A673 (cell line): ENCODE measurements at regions not wholly inside any gene's neighbourhood (a gene's known extent, or its start where the extent isn't known, plus 50 kb on each side); places are given as distances from the start of the nearest gene placed in this dataset.

Experiments
- BruUV-seq: library from RNA; stranded (reverse); fragments of 400-500 nt; replicated peaks from 2 replicates; lab custom pipeline; 2021; lab: Mats Ljungman, UMichigan
- CTCF ChIA-PET: fragments of 300-600 bp; sonication (Branson Sonifier 250); formaldehyde crosslinking; loops from one replicate; lab custom pipeline; 2022; ENCODE audit warnings: antibody characterized with exemption; lab: Charles Lee
- POLR2A ChIA-PET: fragments of 300-600 bp; sonication (Branson Sonifier 250); formaldehyde crosslinking; loops from one replicate; lab custom pipeline; 2022; ENCODE audit warnings: antibody characterized with exemption; ENCODE audit not compliant: low non-redundant PET; lab: Charles Lee
- DNase-seq: peaks from one replicate; pipeline ENCODE4 v3.0.0-alpha.2; 2015; ENCODE audit warnings: low spot score
- H3K27ac ChIP-seq: fragments of 200-600 bp; sonication (generic); 2 replicates; pipeline ENCODE4 v1.5.1; 2016; ENCODE audit warnings: mixed run types, low read depth, mild to moderate bottlenecking, mixed read lengths, antibody characterized with exemption, low read length; ENCODE audit not compliant: poor library complexity, severe bottlenecking
- H3K27me3 ChIP-seq: fragments of 200-600 bp; sonication (generic); replicated peaks from 2 replicates; pipeline ENCODE4 v1.6.1; 2017; ENCODE audit warnings: mixed run types, low read depth, mild to moderate bottlenecking, mixed read lengths, antibody characterized with exemption, low read length; ENCODE audit not compliant: insufficient read depth, poor library complexity
- H3K36me3 ChIP-seq: fragments of 200-600 bp; sonication (generic); 2 replicates; pipeline ENCODE4 v1.6.1; 2016; ENCODE audit warnings: mixed run types, mild to moderate bottlenecking, mixed read lengths, antibody characterized with exemption, low read length; ENCODE audit not compliant: insufficient read depth, poor library complexity, severe bottlenecking
- H3K4me1 ChIP-seq: fragments of 200-600 bp; sonication (generic); 2 replicates; pipeline ENCODE4 v1.6.1; 2017; ENCODE audit warnings: mixed run types, mild to moderate bottlenecking, mixed read lengths, antibody characterized with exemption, low read length; ENCODE audit not compliant: insufficient read depth, poor library complexity, severe bottlenecking
- H3K4me3 ChIP-seq: fragments of 200-600 bp; sonication (generic); 2 replicates; pipeline ENCODE4 v1.5.1; 2016; ENCODE audit warnings: low read depth, mixed run types, mild to moderate bottlenecking, mixed read lengths, low read length; ENCODE audit not compliant: poor library complexity, severe bottlenecking
- H3K9me3 ChIP-seq: fragments of 200-600 bp; sonication (generic); 2 replicates; pipeline ENCODE4 v1.6.1; 2016; ENCODE audit warnings: mixed run types, low read depth, mild to moderate bottlenecking, mixed read lengths, antibody characterized with exemption, low read length; ENCODE audit not compliant: poor library complexity, severe bottlenecking
- EZH2 ChIP-seq: fragments of 200-600 bp; sonication (generic); IDR thresholded peaks from 2 replicates; pipeline ENCODE4 v1.6.1; 2017; ENCODE audit warnings: borderline replicate concordance, low read depth, mild to moderate bottlenecking, mixed read lengths, antibody characterized with exemption, low read length; ENCODE audit not compliant: poor library complexity, severe bottlenecking
- intact Hi-C: fragments of 100-400 bp; cut with micrococcal nuclease; formaldehyde crosslinking; loops from one replicate; pipeline ENCODE4 v1.10.0; 2022; ENCODE audit not compliant: unreplicated experiment
- TF ChIP-seq, protein P1 (sequence below): fragments of 300-800, 200-600 bp; sonication (generic); conservative IDR thresholded peaks from 2 replicates; pipeline ENCODE4 v1.5.1; 2017; ENCODE audit warnings: low read depth, mild to moderate bottlenecking, antibody characterized with exemption, low read length, moderate library complexity, mixed read lengths

DNA sequence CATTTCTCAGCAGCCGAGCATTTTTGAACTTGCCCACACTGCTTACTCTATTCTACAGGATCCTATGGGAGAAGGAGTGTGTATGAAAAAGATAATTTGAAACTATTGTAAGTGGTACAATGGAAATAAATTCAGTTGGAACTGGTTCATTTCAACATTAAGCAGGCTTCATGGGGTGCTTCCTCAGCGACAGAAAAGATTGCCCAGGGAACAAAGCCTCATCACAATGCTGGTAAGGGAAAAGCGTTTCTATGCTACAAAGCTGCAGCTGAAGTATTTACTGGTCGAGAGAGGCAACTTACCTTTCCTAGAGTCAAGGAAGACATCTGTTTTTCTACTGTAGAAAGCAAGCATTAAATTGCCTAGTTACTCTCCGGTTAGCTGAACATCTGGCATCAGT is 568.2 kb upstream of the ZP4 start:
- Histone ChIP-seq H3K27ac (no peak overlapping the region), H3K27me3 (no peaks in the 10 kb centered on the region), H3K36me3 (no peaks in the 10 kb centered on the region), H3K4me3 (no peak overlapping the region), H3K9me3 (no peaks in the 10 kb centered on the region), H3K4me1 (no peaks in the 10 kb centered on the region)
- intact Hi-C loops = no loop called here
- ChIA-PET CTCF (no interaction called here), POLR2A (no interaction called here)
- no TSS peak for BruUV-seq
- DNase-seq = no peak
- TF ChIP-seq EZH2 = no peak
- TF ChIP-seq, protein P1, sequence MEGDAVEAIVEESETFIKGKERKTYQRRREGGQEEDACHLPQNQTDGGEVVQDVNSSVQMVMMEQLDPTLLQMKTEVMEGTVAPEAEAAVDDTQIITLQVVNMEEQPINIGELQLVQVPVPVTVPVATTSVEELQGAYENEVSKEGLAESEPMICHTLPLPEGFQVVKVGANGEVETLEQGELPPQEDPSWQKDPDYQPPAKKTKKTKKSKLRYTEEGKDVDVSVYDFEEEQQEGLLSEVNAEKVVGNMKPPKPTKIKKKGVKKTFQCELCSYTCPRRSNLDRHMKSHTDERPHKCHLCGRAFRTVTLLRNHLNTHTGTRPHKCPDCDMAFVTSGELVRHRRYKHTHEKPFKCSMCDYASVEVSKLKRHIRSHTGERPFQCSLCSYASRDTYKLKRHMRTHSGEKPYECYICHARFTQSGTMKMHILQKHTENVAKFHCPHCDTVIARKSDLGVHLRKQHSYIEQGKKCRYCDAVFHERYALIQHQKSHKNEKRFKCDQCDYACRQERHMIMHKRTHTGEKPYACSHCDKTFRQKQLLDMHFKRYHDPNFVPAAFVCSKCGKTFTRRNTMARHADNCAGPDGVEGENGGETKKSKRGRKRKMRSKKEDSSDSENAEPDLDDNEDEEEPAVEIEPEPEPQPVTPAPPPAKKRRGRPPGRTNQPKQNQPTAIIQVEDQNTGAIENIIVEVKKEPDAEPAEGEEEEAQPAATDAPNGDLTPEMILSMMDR = no peak

DNA sequence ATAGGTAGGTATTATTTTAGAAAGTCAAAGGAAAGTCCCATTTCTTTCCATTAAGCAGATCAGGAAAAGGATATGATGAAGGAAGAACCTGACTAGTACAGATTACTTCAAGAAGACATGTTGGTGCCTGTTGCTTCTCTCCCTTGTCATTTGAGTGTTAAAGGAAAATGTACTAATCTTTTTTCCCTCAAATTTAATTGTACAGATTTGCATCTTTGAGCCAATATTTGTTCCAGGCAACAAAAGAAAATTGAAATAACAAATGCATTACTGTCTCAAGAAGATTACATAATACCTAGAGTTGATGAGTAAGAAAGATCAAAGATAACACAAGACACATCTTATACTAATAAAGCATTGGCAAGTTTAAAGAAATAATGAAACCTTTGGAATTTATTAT is 566.9 kb upstream of the ZP4 start:
- BruUV-seq = no TSS peak
- Histone ChIP-seq H3K27ac (no peak overlapping the region), H3K4me3 (no peak overlapping the region), H3K9me3 (no peaks in the 10 kb centered on the region), H3K27me3 (no peaks in the 10 kb centered on the region), H3K4me1 (no peaks in the 10 kb centered on the region), H3K36me3 (no peaks in the 10 kb centered on the region)
- POLR2A ChIA-PET = no interaction called here
- CTCF ChIA-PET = no interaction called here
- DNase-seq = no peak
- intact Hi-C loops = no loop called here
- no peak for TF ChIP-seq EZH2
- TF ChIP-seq, protein P1 = no peak

DNA sequence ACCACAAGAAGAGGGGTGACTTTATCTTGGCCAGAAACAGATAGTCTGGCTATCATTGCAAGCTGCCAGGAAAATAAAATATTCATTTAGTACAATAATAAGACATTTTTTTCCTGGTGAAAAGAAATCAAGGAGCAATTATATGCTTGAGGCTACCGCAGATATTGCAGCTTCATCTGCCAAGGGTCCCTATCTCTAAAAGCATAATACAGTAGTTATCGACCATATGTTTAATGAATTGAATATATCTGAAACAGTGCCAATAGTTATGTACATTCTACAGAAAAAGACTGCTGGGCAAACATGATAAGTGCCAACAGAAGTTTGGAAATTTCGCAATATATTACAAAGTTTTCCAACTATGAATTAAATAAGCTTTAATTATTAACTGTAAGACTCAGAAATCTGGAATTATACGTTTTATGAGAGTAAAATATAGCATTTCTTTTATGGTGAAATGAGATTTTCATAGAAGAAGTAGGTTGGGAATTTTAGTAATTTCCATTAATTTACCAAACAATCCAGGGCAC is 561.1 kb upstream of the ZP4 start:
- BruUV-seq = no TSS peak
- H3K27ac ChIP-seq = no peak overlapping the region
- no peak for TF ChIP-seq EZH2
- TF ChIP-seq, protein P1 = no peak
- CTCF ChIA-PET = no interaction called here
- DNase-seq = no peak
- H3K4me1 ChIP-seq = no peaks in the 10 kb centered on the region
- no peak overlapping the region for H3K4me3 ChIP-seq
- no peaks in the 10 kb centered on the region for H3K9me3 ChIP-seq
- H3K27me3 ChIP-seq = no peaks in the 10 kb centered on the region
- POLR2A ChIA-PET = no interaction called here
- intact Hi-C loops = no loop called here
- H3K36me3 ChIP-seq = no peaks in the 10 kb centered on the region
